ENCODE measurements at regions not wholly inside any gene's neighbourhood (a gene's known extent, or its start where the extent isn't known, plus 50 kb on each side); places are given as distances from the start of the nearest gene placed in this dataset.

GRCh38 chr5:93673316-93673954 is 68.0 kb downstream of the POU5F2 start:
- TF ChIP-seq, protein P1, sequence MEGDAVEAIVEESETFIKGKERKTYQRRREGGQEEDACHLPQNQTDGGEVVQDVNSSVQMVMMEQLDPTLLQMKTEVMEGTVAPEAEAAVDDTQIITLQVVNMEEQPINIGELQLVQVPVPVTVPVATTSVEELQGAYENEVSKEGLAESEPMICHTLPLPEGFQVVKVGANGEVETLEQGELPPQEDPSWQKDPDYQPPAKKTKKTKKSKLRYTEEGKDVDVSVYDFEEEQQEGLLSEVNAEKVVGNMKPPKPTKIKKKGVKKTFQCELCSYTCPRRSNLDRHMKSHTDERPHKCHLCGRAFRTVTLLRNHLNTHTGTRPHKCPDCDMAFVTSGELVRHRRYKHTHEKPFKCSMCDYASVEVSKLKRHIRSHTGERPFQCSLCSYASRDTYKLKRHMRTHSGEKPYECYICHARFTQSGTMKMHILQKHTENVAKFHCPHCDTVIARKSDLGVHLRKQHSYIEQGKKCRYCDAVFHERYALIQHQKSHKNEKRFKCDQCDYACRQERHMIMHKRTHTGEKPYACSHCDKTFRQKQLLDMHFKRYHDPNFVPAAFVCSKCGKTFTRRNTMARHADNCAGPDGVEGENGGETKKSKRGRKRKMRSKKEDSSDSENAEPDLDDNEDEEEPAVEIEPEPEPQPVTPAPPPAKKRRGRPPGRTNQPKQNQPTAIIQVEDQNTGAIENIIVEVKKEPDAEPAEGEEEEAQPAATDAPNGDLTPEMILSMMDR (IDR thresholded peaks at IDR 0.05 in 2 of 3, conservative IDR thresholded peaks at IDR 0.05 in 1 of 3; ENCODE audit: control insufficient read depth in 2 of 3, extremely low read depth in 1 of 3, insufficient read depth in 1 of 3, low read depth in 3 of 3, low read length in 3 of 3): no peak
- TF ChIP-seq NFYA (IDR thresholded peaks at IDR 0.05; ENCODE audit: borderline replicate concordance, low read depth, low read length) (no peak), EZH2 (IDR thresholded peaks at IDR 0.05; ENCODE audit: borderline replicate concordance, control insufficient read depth, low read depth, low read length) (no peak), SREBF2 (IDR thresholded peaks at IDR 0.05; ENCODE audit: low read length) (no peak), ZBTB11 (CRISPR knock-in tag; IDR thresholded peaks at IDR 0.05) (no peak), ASH2L (IDR thresholded peaks at IDR 0.05; ENCODE audit: borderline replicate concordance, low read depth) (no peak), RAD51 (IDR thresholded peaks at IDR 0.05) (no peak), SMC3 (IDR thresholded peaks at IDR 0.05; ENCODE audit: borderline replicate concordance, low read length) (no peak)
- TF ChIP-seq, protein P2, sequence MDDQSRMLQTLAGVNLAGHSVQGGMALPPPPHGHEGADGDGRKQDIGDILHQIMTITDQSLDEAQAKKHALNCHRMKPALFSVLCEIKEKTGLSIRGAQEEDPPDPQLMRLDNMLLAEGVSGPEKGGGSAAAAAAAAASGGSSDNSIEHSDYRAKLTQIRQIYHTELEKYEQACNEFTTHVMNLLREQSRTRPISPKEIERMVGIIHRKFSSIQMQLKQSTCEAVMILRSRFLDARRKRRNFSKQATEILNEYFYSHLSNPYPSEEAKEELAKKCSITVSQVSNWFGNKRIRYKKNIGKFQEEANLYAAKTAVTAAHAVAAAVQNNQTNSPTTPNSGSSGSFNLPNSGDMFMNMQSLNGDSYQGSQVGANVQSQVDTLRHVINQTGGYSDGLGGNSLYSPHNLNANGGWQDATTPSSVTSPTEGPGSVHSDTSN (IDR thresholded peaks at IDR 0.05; ENCODE audit: insufficient replicate concordance, low read depth, low read length): no peak

Measured in GM12878 (cell line).